GM19351 (cell line): ENCODE measurements at regions not wholly inside any gene's neighbourhood (a gene's known extent, or its start where the extent isn't known, plus 50 kb on each side); places are given as distances from the start of the nearest gene placed in this dataset.

Experiments used
- ATAC-seq: cut with Tn5 transposase; IDR thresholded peaks from one replicate; pipeline ENCODE4 v1.9.1; 2021; ENCODE audit warnings: mild to moderate bottlenecking, moderate library complexity; ENCODE audit not compliant: unreplicated experiment

GRCh38 chr13:105050686-105051085 is 1484.8 kb downstream of the EFNB2 start:
- ATAC-seq, result no peak

- peak; percentile 96 for ATAC-seq
Observed at GRCh38 chr13:105048677-105049076, 1486.8 kb downstream of the EFNB2 start.

GRCh38 chr13:105047676-105048295 is 1487.7 kb downstream of the EFNB2 start:
- no peak for ATAC-seq

GRCh38 chr13:105037110-105037509 is 1498.4 kb downstream of the EFNB2 start:
- ATAC-seq, result no peak

GRCh38 chr13:105035092-105035491 is 1500.4 kb downstream of the EFNB2 start:
- no peak for ATAC-seq

- ATAC-seq, result no peak
Observed at GRCh38 chr13:105033999-105034398, 1501.5 kb downstream of the EFNB2 start.

GRCh38 chr13:105031306-105031705 is 1504.2 kb downstream of the EFNB2 start:
- ATAC-seq, result no peak

GRCh38 chr13:105030851-105031250 is 1504.6 kb downstream of the EFNB2 start:
- ATAC-seq, result no peak

- ATAC-seq, result no peak
Observed at GRCh38 chr13:105019073-105019472, 1516.4 kb downstream of the EFNB2 start.

- no peak for ATAC-seq
Observed at GRCh38 chr13:105016266-105016665, 1519.2 kb downstream of the EFNB2 start.

- ATAC-seq, result no peak
Observed at GRCh38 chr13:105008604-105009003, 1526.9 kb downstream of the EFNB2 start.

GRCh38 chr13:105007166-105007808 is 1528.2 kb downstream of the EFNB2 start:
- no peak for ATAC-seq

- ATAC-seq, result no peak
Observed at GRCh38 chr13:104996022-104996421, 1539.4 kb downstream of the EFNB2 start.

GRCh38 chr13:104993708-104994107 is 1541.8 kb downstream of the EFNB2 start:
- ATAC-seq, result no peak

GRCh38 chr13:104987621-104988020 is 1547.8 kb downstream of the EFNB2 start:
- no peak for ATAC-seq

- peak; percentile 79 for ATAC-seq
Observed at GRCh38 chr13:104984296-104984818, 1551.1 kb downstream of the EFNB2 start.

GRCh38 chr13:104983601-104984000 is 1551.9 kb downstream of the EFNB2 start:
- no peak for ATAC-seq

- ATAC-seq, result no peak
Observed at GRCh38 chr13:104980586-104980985, 1554.9 kb downstream of the EFNB2 start.

- ATAC-seq, result no peak
Observed at GRCh38 chr13:104979281-104980030, 1556.0 kb downstream of the EFNB2 start.

GRCh38 chr13:104976986-104977385 is 1558.5 kb downstream of the EFNB2 start:
- ATAC-seq, result no peak

- ATAC-seq, result peak; percentile 82
Observed at GRCh38 chr13:104975272-104975671, 1560.2 kb downstream of the EFNB2 start.

GRCh38 chr13:104968876-104969275 is 1566.6 kb downstream of the EFNB2 start:
- no peak for ATAC-seq
